Mucosa of rectum (tissue), 2 donors: ENCODE measurements at regions not wholly inside any gene's neighbourhood (a gene's known extent, or its start where the extent isn't known, plus 50 kb on each side); places are given as distances from the start of the nearest gene placed in this dataset.

ENCODE experiments used
- H3K27ac ChIP-seq, 2 donors: one replicate each; pipeline ENCODE4 v1.7.0; 2013; ENCODE audit warnings: inconsistent platforms in 2 of 2, low read depth in 2 of 2, low read length in 2 of 2
- H3K27me3 ChIP-seq, 2 donors: one replicate each; pipeline ENCODE4 v1.7.0; 2013; ENCODE audit warnings: low read length in 2 of 2; ENCODE audit not compliant: control insufficient read depth in 2 of 2, insufficient read depth in 2 of 2
- H3K36me3 ChIP-seq, 2 donors: one replicate each; pipeline ENCODE4 v1.7.0; 2013; ENCODE audit warnings: low read length in 2 of 2; ENCODE audit not compliant: control insufficient read depth in 2 of 2, insufficient read depth in 2 of 2
- H3K4me1 ChIP-seq, 2 donors: one replicate each; pipeline ENCODE4 v1.7.0; 2013; ENCODE audit warnings: low read length in 2 of 2, mild to moderate bottlenecking in 1 of 2; ENCODE audit not compliant: control insufficient read depth in 2 of 2, insufficient read depth in 2 of 2
- H3K4me3 ChIP-seq, 2 donors: one replicate each; pipeline ENCODE4 v1.7.0; 2013; ENCODE audit warnings: low read length in 2 of 2
- H3K9ac ChIP-seq, 2 donors: one replicate each; pipeline ENCODE4 v1.7.0; 2013; ENCODE audit warnings: low read length in 2 of 2, low read depth in 1 of 2, mild to moderate bottlenecking in 1 of 2
- H3K9me3 ChIP-seq, 2 donors: one replicate each; pipeline ENCODE4 v1.7.0; 2013; ENCODE audit warnings: low read length in 2 of 2; ENCODE audit not compliant: control insufficient read depth in 2 of 2
- donor health status: healthy.
- donor health status: Normal muscosa, but diverticular disease.

DNA sequence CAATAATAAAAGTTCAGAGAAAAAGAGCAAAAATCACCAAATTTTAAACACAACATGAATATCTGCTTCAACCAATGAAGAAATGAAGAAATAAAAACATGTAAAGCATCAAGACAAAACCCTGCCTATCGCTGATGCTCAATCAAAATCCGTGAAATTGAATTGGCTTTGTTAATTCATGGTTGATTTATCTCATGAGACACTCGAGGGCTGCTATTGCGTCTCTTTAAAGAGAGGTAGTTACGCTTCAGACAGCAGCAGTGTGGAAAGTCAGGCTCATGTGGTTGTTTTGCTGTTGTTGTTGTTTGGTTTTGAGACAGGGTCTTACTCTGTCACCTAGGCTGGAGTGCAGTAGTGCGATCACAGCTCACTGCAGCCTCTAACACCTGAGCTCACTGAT, 65.5 kb upstream of the RGS7 start:
- H3K9me3 ChIP-seq: no peaks in the 10 kb centered on the region
- H3K27me3 ChIP-seq: peaks cover 8 to 24% of the 10 kb centered on the region in 2 donors
- no peak overlapping the region for H3K27ac ChIP-seq
- no peak overlapping the region for H3K4me3 ChIP-seq
- no peaks in the 10 kb centered on the region for H3K4me1 ChIP-seq
- no peak overlapping the region for H3K9ac ChIP-seq
- no peaks in the 10 kb centered on the region for H3K36me3 ChIP-seq

GRCh38 chr1:241419986-241420385, 63.0 kb upstream of the RGS7 start:
- no peak overlapping the region for H3K27ac ChIP-seq
- H3K9ac ChIP-seq: no peak overlapping the region
- H3K4me1 ChIP-seq: no peaks in the 10 kb centered on the region
- peaks cover 8 to 24% of the 10 kb centered on the region in 2 donors for H3K27me3 ChIP-seq
- no peaks in the 10 kb centered on the region for H3K9me3 ChIP-seq
- no peak overlapping the region for H3K4me3 ChIP-seq
- H3K36me3 ChIP-seq: no peaks in the 10 kb centered on the region

GRCh38 chr1:241417258-241417657, 60.3 kb upstream of the RGS7 start:
- Histone ChIP-seq H3K9me3 (no peaks in the 10 kb centered on the region), H3K4me3 (no peak overlapping the region), H3K27me3 (peaks cover under 1 to 3% of the 10 kb centered on the region in 2 donors), H3K4me1 (no peaks in the 10 kb centered on the region), H3K9ac (no peak overlapping the region), H3K36me3 (no peaks in the 10 kb centered on the region), H3K27ac (no peak overlapping the region)

DNA sequence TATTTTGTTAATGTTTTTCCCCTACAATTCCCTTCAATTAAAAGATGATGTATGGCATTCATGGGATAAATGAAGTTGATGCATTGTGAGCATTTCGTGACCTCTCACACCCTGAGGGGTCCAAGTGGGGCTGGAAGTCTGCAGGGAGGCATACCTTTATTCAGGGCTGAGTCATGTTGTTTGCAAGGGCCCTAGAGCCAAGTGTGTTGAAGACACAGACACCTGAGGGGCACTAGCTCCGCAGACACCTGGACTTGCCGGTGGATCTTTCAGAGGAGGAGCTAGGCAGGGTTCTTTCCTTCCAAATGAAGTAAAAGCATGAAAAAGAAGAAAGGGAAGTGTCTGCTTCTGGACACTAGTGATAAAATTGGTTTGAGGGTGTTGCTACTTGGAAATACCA, 57.0 kb upstream of the RGS7 start:
- H3K27me3 ChIP-seq: no peaks in the 10 kb centered on the region
- no peak overlapping the region for H3K27ac ChIP-seq
- H3K4me3 ChIP-seq: no peak overlapping the region
- H3K4me1 ChIP-seq: no peaks in the 10 kb centered on the region
- no peaks in the 10 kb centered on the region for H3K9me3 ChIP-seq
- no peak overlapping the region for H3K9ac ChIP-seq
- no peaks in the 10 kb centered on the region for H3K36me3 ChIP-seq

- Histone ChIP-seq H3K27ac (no peak overlapping the region), H3K4me3 (no peak overlapping the region), H3K36me3 (no peaks in the 10 kb centered on the region), H3K9me3 (no peaks in the 10 kb centered on the region), H3K9ac (no peak overlapping the region), H3K4me1 (no peaks in the 10 kb centered on the region), H3K27me3 (no peaks in the 10 kb centered on the region)
Measured at GRCh38 chr1:241413386-241413785, 56.4 kb upstream of the RGS7 start.

DNA sequence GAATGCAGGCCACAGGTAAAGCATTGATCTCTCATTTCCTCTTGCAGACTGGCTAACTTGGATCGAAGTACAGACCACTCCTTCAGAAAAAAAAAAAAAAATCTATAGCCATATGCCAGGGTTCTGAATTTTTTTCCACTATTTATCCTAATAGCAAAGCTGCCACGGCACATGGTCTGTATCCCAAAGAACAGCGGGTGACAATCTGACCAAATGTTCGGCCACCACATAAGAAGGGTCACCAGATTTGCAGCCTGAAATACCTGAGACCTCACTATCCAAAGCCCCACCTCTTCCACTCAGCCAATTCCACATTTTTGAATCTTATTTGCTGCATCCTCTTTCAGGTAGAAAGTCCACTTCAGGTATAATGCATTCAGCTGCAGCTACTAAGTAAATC, 55.6 kb upstream of the RGS7 start:
- H3K4me3 ChIP-seq: no peak overlapping the region
- H3K9ac ChIP-seq: no peak overlapping the region
- H3K27me3 ChIP-seq: no peaks in the 10 kb centered on the region
- no peaks in the 10 kb centered on the region for H3K9me3 ChIP-seq
- no peak overlapping the region for H3K27ac ChIP-seq
- H3K36me3 ChIP-seq: no peaks in the 10 kb centered on the region
- no peaks in the 10 kb centered on the region for H3K4me1 ChIP-seq

DNA sequence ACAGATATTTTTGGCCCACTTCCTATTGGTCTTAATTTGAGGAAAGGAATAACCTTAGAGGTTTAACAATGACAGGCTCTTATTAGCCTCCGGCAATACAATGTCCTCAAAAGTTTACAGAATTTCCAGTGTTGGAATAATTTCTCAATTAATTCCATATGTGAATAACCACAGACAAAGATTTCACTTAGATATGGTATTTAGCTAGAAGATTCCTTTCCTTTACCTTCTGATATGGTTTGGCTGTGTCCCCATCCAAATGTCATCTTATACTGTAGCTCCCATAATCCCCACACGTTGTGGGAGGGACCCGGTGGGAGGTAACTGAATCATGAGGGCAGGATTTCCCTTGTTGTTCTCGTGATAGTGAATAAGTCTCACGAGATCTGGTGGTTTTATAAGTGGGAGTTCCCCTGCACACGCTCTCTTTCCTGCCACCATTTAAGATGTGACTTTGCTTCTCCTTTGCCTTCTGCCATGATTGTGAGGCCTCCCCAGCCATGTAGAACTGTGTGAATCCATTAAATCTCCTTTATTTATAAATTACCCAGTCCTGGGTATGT, 54.9 kb upstream of the RGS7 start:
- no peaks in the 10 kb centered on the region for H3K36me3 ChIP-seq
- H3K4me1 ChIP-seq: no peaks in the 10 kb centered on the region
- no peak overlapping the region for H3K27ac ChIP-seq
- no peak overlapping the region for H3K4me3 ChIP-seq
- no peaks in the 10 kb centered on the region for H3K27me3 ChIP-seq
- no peak overlapping the region for H3K9ac ChIP-seq
- no peaks in the 10 kb centered on the region for H3K9me3 ChIP-seq

GRCh38 chr1:241411056-241411775, 54.2 kb upstream of the RGS7 start:
- H3K4me1 ChIP-seq: no peaks in the 10 kb centered on the region
- H3K36me3 ChIP-seq: no peaks in the 10 kb centered on the region
- H3K4me3 ChIP-seq: no peak overlapping the region
- no peaks in the 10 kb centered on the region for H3K9me3 ChIP-seq
- H3K9ac ChIP-seq: no peak overlapping the region
- no peak overlapping the region for H3K27ac ChIP-seq
- H3K27me3 ChIP-seq: no peaks in the 10 kb centered on the region

GRCh38 chr1:241408170-241408569, 51.2 kb upstream of the RGS7 start:
- Histone ChIP-seq H3K4me3 (no peak overlapping the region), H3K36me3 (no peaks in the 10 kb centered on the region), H3K27me3 (no peaks in the 10 kb centered on the region), H3K27ac (no peak overlapping the region), H3K9ac (no peak overlapping the region), H3K4me1 (no peaks in the 10 kb centered on the region), H3K9me3 (no peaks in the 10 kb centered on the region)
